Body of pancreas (tissue), 4 donors: ENCODE measurements at regions not wholly inside any gene's neighbourhood (a gene's known extent, or its start where the extent isn't known, plus 50 kb on each side); places are given as distances from the start of the nearest gene placed in this dataset. TPM values are rescaled to one million over a fixed set of nuclear protein-coding genes. Genes with fewer than 3 reads are reported as not detected.
A peak's percentile ranks its signal among the peaks of the same experiment; 100 is the strongest.

Experiments used
- ATAC-seq: fragments of 150-250 bp; one replicate; pipeline ENCODE4 v1.9.1; 2016
- DNase-seq, 4 donors: peaks; one replicate each; pipeline ENCODE4 v3.0.0-alpha.2; 2019
- H3K27ac ChIP-seq, 4 donors: fragments of 200-600 bp; sonication (generic); 1 replicate in 3 of 4; 2 replicates in 1 of 4; pipeline versions ENCODE4 v1.5.1 to v1.6.1; 2016 to 2019; ENCODE audit warnings: mild to moderate bottlenecking in 1 of 4, mixed read lengths in 1 of 4, moderate library complexity in 1 of 4
- H3K27me3 ChIP-seq, 2 donors: fragments of 200-600 bp; sonication (generic); one replicate each; pipeline ENCODE4 v1.6.0; 2016; ENCODE audit warnings: mild to moderate bottlenecking in 1 of 2
- H3K36me3 ChIP-seq, 2 donors: fragments of 200-600 bp; sonication (generic); replicated peaks in 1 of 2; 2 replicates each; pipeline ENCODE4 v1.5.1; 2016; ENCODE audit warnings: low read depth in 2 of 2; ENCODE audit not compliant: insufficient read depth in 1 of 2
- H3K4me1 ChIP-seq: fragments of 200-600 bp; sonication (generic); one replicate; pipeline ENCODE4 v1.6.0; 2016
- H3K4me3 ChIP-seq, 2 donors: fragments of 200-600 bp; sonication (generic); 1 replicate in 1 of 2; 2 replicates in 1 of 2; pipeline ENCODE4 v1.5.1; 2016 to 2019
- H3K9me3 ChIP-seq, 3 donors: fragments of 200-600 bp; sonication (generic); 1 replicate in 2 of 3; 2 replicates in 1 of 3; pipeline ENCODE4 v1.5.1; 2016
- POLR2A ChIP-seq, 3 donors: fragments of 450-650 bp; IDR thresholded peaks; one replicate each; pipeline ENCODE4 v1.6.1; 2016; ENCODE audit warnings: antibody characterized with exemption in 3 of 3, mild to moderate bottlenecking in 2 of 3
- WGBS, 2 donors: methylation state at CpG; one replicate each; pipeline ENCODE4 v1.1.5; 2017; 5-methylcytosine and 5-hydroxymethylcytosine counted together
- intact Hi-C: fragments of 100-400 bp; cut with DNase I; formaldehyde crosslinking; loops from one replicate; pipeline ENCODE4 v1.15.1; 2023
- small RNA-seq: library from RNA; depleted of rRNA; stranded (forward); fragments of <200 nt; gene quantifications from one replicate; pipeline ENCODE3, GENCODE V24; 2016
- TF ChIP-seq, protein P1 (sequence below), 7 experiments: fragments of 450-650 bp in 4 of 7; fragments of 200-600 bp in 3 of 7; sonication (generic) in 3 of 7; IDR thresholded peaks; one replicate each; pipeline ENCODE4 v1.5.1; 2016 to 2019; ENCODE audit warnings: antibody characterized with exemption in 7 of 7

- H3K27me3 ChIP-seq: no peaks in the 10 kb centered on the region
- TF ChIP-seq POLR2A (IDR thresholded peaks at IDR 0.05): no peak
- TF ChIP-seq, protein P1, sequence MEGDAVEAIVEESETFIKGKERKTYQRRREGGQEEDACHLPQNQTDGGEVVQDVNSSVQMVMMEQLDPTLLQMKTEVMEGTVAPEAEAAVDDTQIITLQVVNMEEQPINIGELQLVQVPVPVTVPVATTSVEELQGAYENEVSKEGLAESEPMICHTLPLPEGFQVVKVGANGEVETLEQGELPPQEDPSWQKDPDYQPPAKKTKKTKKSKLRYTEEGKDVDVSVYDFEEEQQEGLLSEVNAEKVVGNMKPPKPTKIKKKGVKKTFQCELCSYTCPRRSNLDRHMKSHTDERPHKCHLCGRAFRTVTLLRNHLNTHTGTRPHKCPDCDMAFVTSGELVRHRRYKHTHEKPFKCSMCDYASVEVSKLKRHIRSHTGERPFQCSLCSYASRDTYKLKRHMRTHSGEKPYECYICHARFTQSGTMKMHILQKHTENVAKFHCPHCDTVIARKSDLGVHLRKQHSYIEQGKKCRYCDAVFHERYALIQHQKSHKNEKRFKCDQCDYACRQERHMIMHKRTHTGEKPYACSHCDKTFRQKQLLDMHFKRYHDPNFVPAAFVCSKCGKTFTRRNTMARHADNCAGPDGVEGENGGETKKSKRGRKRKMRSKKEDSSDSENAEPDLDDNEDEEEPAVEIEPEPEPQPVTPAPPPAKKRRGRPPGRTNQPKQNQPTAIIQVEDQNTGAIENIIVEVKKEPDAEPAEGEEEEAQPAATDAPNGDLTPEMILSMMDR (IDR thresholded peaks at IDR 0.05): no peak
- no peak for DNase-seq
- no peak overlapping the region for H3K27ac ChIP-seq
- H3K4me1 ChIP-seq: no peaks in the 10 kb centered on the region
- intact Hi-C loops: no loop called here
- no peak overlapping the region for H3K4me3 ChIP-seq
- H3K36me3 ChIP-seq: no peaks in the 10 kb centered on the region
- no peak for ATAC-seq
- no peaks in the 10 kb centered on the region for H3K9me3 ChIP-seq
These were observed 64.3 kb upstream of the BTBD3 start for GRCh38 chr20:11853359-11853758.

DNA sequence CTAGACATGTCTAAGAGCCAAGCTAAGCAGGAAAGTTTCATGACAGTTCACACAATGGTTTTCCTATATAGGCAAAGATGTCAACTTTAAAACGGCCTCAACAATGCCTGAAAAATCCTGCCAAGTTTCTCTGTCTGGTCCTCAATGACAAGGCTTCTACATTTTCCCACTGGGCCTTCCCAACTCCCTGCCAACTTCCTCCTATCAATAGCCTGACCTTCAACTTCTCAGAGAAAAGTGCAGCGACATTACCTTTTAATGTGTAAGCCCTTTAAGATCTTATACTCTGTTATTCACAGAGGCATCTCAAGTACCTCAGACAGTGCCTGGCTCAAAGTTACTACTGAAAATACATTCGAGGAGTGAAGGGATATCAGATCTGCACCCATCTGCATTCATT is 56.2 kb upstream of the BTBD3 start:
- H3K36me3 ChIP-seq: no peaks in the 10 kb centered on the region
- 4 to 13% methylated on average over 3 of the region's 3 CpGs for WGBS, 2 donors
- H3K4me1 ChIP-seq: peaks cover 7% of the 10 kb centered on the region
- peak; percentile 30 for ATAC-seq
- intact Hi-C loops: no loop called here
- no peak for DNase-seq
- no peak overlapping the region for H3K4me3 ChIP-seq
- no peaks in the 10 kb centered on the region for H3K9me3 ChIP-seq
- no peaks in the 10 kb centered on the region for H3K27me3 ChIP-seq
- no peak overlapping the region for H3K27ac ChIP-seq
- no peak for TF ChIP-seq POLR2A (IDR thresholded peaks at IDR 0.05)
- TF ChIP-seq, protein P1 (IDR thresholded peaks at IDR 0.05): no peak

- Histone ChIP-seq H3K4me3 (no peak overlapping the region), H3K36me3 (no peaks in the 10 kb centered on the region), H3K27me3 (no peaks in the 10 kb centered on the region), H3K9me3 (no peaks in the 10 kb centered on the region), H3K27ac (no peak overlapping the region), H3K4me1 (no peaks in the 10 kb centered on the region)
- ATAC-seq (no peak), DNase-seq (no peak)
- intact Hi-C loops: no loop called here
- 82 to 84% methylated on average over 6 of the region's 6 CpGs for WGBS, 2 donors
- TF ChIP-seq, protein P1 (IDR thresholded peaks at IDR 0.05): no peak
- TF ChIP-seq POLR2A (IDR thresholded peaks at IDR 0.05): no peak
These were observed 50.3 kb upstream of the BTBD3 start for GRCh38 chr20:11867291-11867919.

Small RNA genes in the stretch of these regions (small RNA-seq; reads per million reads assigned to genes)
- not detected for gene AL080274.1
- not detected for gene RN7SKP111
